GM12875 (cell line): ENCODE measurements at regions not wholly inside any gene's neighbourhood (a gene's known extent, or its start where the extent isn't known, plus 50 kb on each side); places are given as distances from the start of the nearest gene placed in this dataset.

ENCODE experiments used
- H3K4me3 ChIP-seq: one replicate; pipeline ENCODE4 v1.5.1; 2011; ENCODE audit warnings: low read depth, low read length, control low read depth
- CTCF ChIP-seq: IDR thresholded peaks from 2 replicates; pipeline ENCODE4 v1.5.1; 2011; ENCODE audit warnings: low read depth, mild to moderate bottlenecking, control low read depth, inconsistent platforms, low read length, moderate library complexity, borderline replicate concordance; ENCODE audit not compliant: insufficient read depth

- H3K4me3 ChIP-seq, result no peak overlapping the region
- TF ChIP-seq CTCF, result no peak
Observed at GRCh38 chr2:145344076-145344724, 824.3 kb upstream of the ZEB2 start.

GRCh38 chr2:145343287-145343686 lies 823.4 kb upstream of the ZEB2 start:
- H3K4me3 ChIP-seq, result no peak overlapping the region
- TF ChIP-seq CTCF, result no peak

GRCh38 chr2:145341536-145341935 lies 821.6 kb upstream of the ZEB2 start:
- H3K4me3 ChIP-seq, result no peak overlapping the region
- TF ChIP-seq CTCF, result no peak

GRCh38 chr2:145339646-145340045 lies 819.7 kb upstream of the ZEB2 start:
- H3K4me3 ChIP-seq, result no peak overlapping the region
- TF ChIP-seq CTCF, result no peak

GRCh38 chr2:145332210-145332898 lies 812.4 kb upstream of the ZEB2 start:
- no peak for TF ChIP-seq CTCF
- no peak overlapping the region for H3K4me3 ChIP-seq

- no peak overlapping the region for H3K4me3 ChIP-seq
- TF ChIP-seq CTCF, result no peak
Observed at GRCh38 chr2:145329971-145330370, 810.1 kb upstream of the ZEB2 start.

- no peak overlapping the region for H3K4me3 ChIP-seq
- no peak for TF ChIP-seq CTCF
Observed at GRCh38 chr2:145325485-145325884, 805.6 kb upstream of the ZEB2 start.
